ENCODE measurements at regions not wholly inside any gene's neighbourhood (a gene's known extent, or its start where the extent isn't known, plus 50 kb on each side); places are given as distances from the start of the nearest gene placed in this dataset.

- no peak overlapping the region for H3K27ac Mint-ChIP-seq (ENCODE audit: unreplicated experiment)
- no peak for DNase-seq (ENCODE audit: low read depth, low spot score)
- no peak for TF ChIP-seq CTCF (conservative IDR thresholded peaks at IDR 0.05)
Measured at GRCh38 chr16:25443994-25444393, 186.3 kb upstream of the ZKSCAN2 start.

GRCh38 chr16:25434064-25434463 lies 176.4 kb upstream of the ZKSCAN2 start:
- H3K4me3 Mint-ChIP-seq, result no peak overlapping the region
- no peaks in the 10 kb centered on the region for H3K9me3 Mint-ChIP-seq
- peak overlapping the region; percentile 24 for H3K27ac Mint-ChIP-seq (ENCODE audit: unreplicated experiment)
- H3K27me3 Mint-ChIP-seq (ENCODE audit: low read depth), result peaks cover 8% of the 10 kb centered on the region
- no peak for TF ChIP-seq CTCF (conservative IDR thresholded peaks at IDR 0.05)
- no peaks in the 10 kb centered on the region for H3K36me3 Mint-ChIP-seq (ENCODE audit: low read depth)
- DNase-seq (ENCODE audit: low read depth, low spot score), result no peak
- H3K4me1 Mint-ChIP-seq, result no peaks in the 10 kb centered on the region

More at GRCh38 chr16:25443994-25444393, 186.3 kb upstream of the ZKSCAN2 start:
- Mint-ChIP-seq H3K9me3 (peaks cover 7% of the 10 kb centered on the region), H3K4me1 (no peaks in the 10 kb centered on the region), H3K4me3 (no peak overlapping the region), H3K27me3 (ENCODE audit: low read depth) (peaks cover 10% of the 10 kb centered on the region), H3K36me3 (ENCODE audit: low read depth) (peaks cover 3% of the 10 kb centered on the region)

DNA sequence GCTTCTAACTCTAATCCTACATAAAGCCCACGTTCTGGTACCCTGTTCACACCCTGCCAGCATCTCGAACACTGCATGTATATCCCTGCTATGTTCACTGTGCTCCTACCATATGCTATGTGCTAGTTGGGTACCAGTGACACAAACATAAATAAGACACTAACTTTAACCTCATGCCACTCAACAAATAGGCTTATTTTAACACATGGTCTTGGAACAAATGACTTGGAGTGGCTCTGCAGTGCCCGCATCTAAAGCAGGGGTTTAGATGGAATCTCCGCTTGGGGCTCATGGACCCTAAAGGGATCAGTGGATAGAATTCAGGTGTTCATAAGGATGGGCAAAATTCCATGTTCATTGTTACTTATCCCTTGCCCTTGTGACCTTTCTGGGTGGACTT lies 175.7 kb upstream of the ZKSCAN2 start:
- Mint-ChIP-seq H3K9me3 (peaks cover 2% of the 10 kb centered on the region), H3K27ac (ENCODE audit: unreplicated experiment) (no peak overlapping the region)

GRCh38 chr16:25431472-25431871 lies 173.8 kb upstream of the ZKSCAN2 start:
- Mint-ChIP-seq H3K27ac (ENCODE audit: unreplicated experiment) (no peak overlapping the region), H3K27me3 (ENCODE audit: low read depth) (peaks cover 6% of the 10 kb centered on the region), H3K9me3 (peaks cover 2% of the 10 kb centered on the region), H3K4me1 (no peaks in the 10 kb centered on the region), H3K36me3 (ENCODE audit: low read depth) (no peaks in the 10 kb centered on the region), H3K4me3 (no peak overlapping the region)
- TF ChIP-seq CTCF (conservative IDR thresholded peaks at IDR 0.05), result no peak
- no peak for DNase-seq (ENCODE audit: low read depth, low spot score)

More for the DNA sequence above, 175.7 kb upstream of the ZKSCAN2 start:
- no peak overlapping the region for H3K4me3 Mint-ChIP-seq
- DNase-seq (ENCODE audit: low read depth, low spot score), result no peak
- H3K4me1 Mint-ChIP-seq, result no peaks in the 10 kb centered on the region
- peaks cover 8% of the 10 kb centered on the region for H3K27me3 Mint-ChIP-seq (ENCODE audit: low read depth)
- no peaks in the 10 kb centered on the region for H3K36me3 Mint-ChIP-seq (ENCODE audit: low read depth)
- no peak for TF ChIP-seq CTCF (conservative IDR thresholded peaks at IDR 0.05)

- peaks cover 4% of the 10 kb centered on the region for H3K27me3 Mint-ChIP-seq (ENCODE audit: low read depth)
- DNase-seq (ENCODE audit: low read depth, low spot score), result no peak
- no peaks in the 10 kb centered on the region for H3K4me1 Mint-ChIP-seq
- no peak for TF ChIP-seq CTCF (conservative IDR thresholded peaks at IDR 0.05)
- H3K4me3 Mint-ChIP-seq, result no peak overlapping the region
- no peaks in the 10 kb centered on the region for H3K36me3 Mint-ChIP-seq (ENCODE audit: low read depth)
- H3K27ac Mint-ChIP-seq (ENCODE audit: unreplicated experiment), result peak overlapping the region; percentile 20
- peaks cover 2% of the 10 kb centered on the region for H3K9me3 Mint-ChIP-seq
Measured at GRCh38 chr16:25426829-25427228, 169.2 kb upstream of the ZKSCAN2 start.

GRCh38 chr16:25419681-25420080 lies 162.0 kb upstream of the ZKSCAN2 start:
- Mint-ChIP-seq H3K27me3 (ENCODE audit: low read depth) (no peaks in the 10 kb centered on the region), H3K4me1 (no peaks in the 10 kb centered on the region), H3K9me3 (no peaks in the 10 kb centered on the region), H3K36me3 (ENCODE audit: low read depth) (no peaks in the 10 kb centered on the region), H3K4me3 (no peak overlapping the region), H3K27ac (ENCODE audit: unreplicated experiment) (no peak overlapping the region)
- no peak for TF ChIP-seq CTCF (conservative IDR thresholded peaks at IDR 0.05)
- DNase-seq (ENCODE audit: low read depth, low spot score), result no peak
